Esophagus muscularis mucosa (tissue), 3 donors: ENCODE measurements at regions not wholly inside any gene's neighbourhood (a gene's known extent, or its start where the extent isn't known, plus 50 kb on each side); places are given as distances from the start of the nearest gene placed in this dataset.

Experiments used
- CTCF ChIP-seq, 3 experiments: fragments of 200-600 bp in 2 of 3; fragments of 450-650 bp in 1 of 3; sonication (generic) in 2 of 3; IDR thresholded peaks; one replicate each; pipeline ENCODE4 v1.5.1; 2017 to 2019; ENCODE audit warnings: antibody characterized with exemption in 3 of 3, mild to moderate bottlenecking in 2 of 3, moderate library complexity in 1 of 3
- POLR2A ChIP-seq: fragments of 450-650 bp; IDR thresholded peaks from one replicate; pipeline ENCODE4 v1.6.1; 2017; ENCODE audit warnings: antibody characterized with exemption, moderate library complexity, mild to moderate bottlenecking, low read depth
- POLR2AphosphoS5 ChIP-seq, 2 donors: sonication (generic); formaldehyde crosslinking; IDR thresholded peaks; one replicate each; pipeline ENCODE4 v1.6.1; 2017; ENCODE audit warnings: antibody characterized with exemption in 2 of 2

- TF ChIP-seq POLR2A: no peak
- TF ChIP-seq CTCF (IDR thresholded peaks at IDR 0.05): no peak
- no peak for TF ChIP-seq POLR2AphosphoS5 (IDR thresholded peaks at IDR 0.05)
These were observed 136.7 kb downstream of the CYLD start for GRCh38 chr16:50878536-50878935.
